ENCODE measurements at regions not wholly inside any gene's neighbourhood (a gene's known extent, or its start where the extent isn't known, plus 50 kb on each side); places are given as distances from the start of the nearest gene placed in this dataset.

DNA sequence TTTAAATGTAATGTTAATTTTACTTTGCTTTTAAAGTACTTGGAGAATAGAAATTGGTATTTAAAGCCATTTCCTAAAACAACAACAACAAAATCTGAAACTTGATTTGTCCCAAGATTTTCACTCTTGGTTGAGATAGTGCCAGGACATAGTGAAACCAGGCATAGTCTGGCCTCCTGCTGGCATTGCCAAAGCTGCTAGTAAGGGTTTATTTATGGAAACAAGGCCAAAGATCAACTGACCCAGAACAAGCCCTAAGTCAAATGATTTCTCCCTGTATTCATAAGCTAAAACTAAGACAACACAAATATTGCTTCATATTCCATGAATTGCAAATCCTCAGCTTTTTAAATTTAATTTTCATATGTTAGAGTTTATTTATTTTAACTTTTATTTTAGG, 227.5 kb upstream of the FGF13 start:
- Histone ChIP-seq H3K36me3 (ENCODE audit: control insufficient read depth, insufficient read depth, low read length) (no peaks in the 10 kb centered on the region), H3K4me3 (ENCODE audit: low read depth, low read length) (no peak overlapping the region), H3K27me3 (ENCODE audit: control insufficient read depth, insufficient read depth, low read length) (no peaks in the 10 kb centered on the region)
- FAIRE-seq: no peak
- TF ChIP-seq, protein P1, sequence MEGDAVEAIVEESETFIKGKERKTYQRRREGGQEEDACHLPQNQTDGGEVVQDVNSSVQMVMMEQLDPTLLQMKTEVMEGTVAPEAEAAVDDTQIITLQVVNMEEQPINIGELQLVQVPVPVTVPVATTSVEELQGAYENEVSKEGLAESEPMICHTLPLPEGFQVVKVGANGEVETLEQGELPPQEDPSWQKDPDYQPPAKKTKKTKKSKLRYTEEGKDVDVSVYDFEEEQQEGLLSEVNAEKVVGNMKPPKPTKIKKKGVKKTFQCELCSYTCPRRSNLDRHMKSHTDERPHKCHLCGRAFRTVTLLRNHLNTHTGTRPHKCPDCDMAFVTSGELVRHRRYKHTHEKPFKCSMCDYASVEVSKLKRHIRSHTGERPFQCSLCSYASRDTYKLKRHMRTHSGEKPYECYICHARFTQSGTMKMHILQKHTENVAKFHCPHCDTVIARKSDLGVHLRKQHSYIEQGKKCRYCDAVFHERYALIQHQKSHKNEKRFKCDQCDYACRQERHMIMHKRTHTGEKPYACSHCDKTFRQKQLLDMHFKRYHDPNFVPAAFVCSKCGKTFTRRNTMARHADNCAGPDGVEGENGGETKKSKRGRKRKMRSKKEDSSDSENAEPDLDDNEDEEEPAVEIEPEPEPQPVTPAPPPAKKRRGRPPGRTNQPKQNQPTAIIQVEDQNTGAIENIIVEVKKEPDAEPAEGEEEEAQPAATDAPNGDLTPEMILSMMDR (IDR thresholded peaks at IDR 0.05; ENCODE audit: insufficient read depth, low read length, severe bottlenecking): no peak
- DNase-seq (ENCODE audit: low read depth): no peak

DNA sequence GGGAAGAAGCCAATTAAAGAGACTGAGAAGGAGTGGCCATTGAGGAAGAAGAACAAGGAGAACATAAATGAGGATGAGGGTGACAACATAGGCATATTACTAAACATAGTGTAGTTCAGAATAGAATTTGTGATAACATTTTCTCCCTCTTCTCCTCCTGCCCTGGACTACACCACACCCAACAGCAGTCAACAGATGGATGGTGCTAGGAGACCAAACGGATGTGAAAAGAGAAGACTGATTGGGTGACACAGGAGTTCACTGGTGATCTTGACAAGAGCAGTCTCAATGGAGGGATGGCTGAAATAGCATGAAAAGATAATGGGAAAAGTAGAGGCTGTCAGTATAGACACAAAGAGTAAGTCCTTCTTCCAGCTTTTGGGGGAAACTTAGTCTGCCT, 226.5 kb upstream of the FGF13 start:
- TF ChIP-seq, protein P1 (IDR thresholded peaks at IDR 0.05; ENCODE audit: insufficient read depth, low read length, severe bottlenecking): no peak
- FAIRE-seq (no peak), DNase-seq (ENCODE audit: low read depth) (no peak)
- Histone ChIP-seq H3K36me3 (ENCODE audit: control insufficient read depth, insufficient read depth, low read length) (no peaks in the 10 kb centered on the region), H3K27me3 (ENCODE audit: control insufficient read depth, insufficient read depth, low read length) (no peaks in the 10 kb centered on the region), H3K4me3 (ENCODE audit: low read depth, low read length) (no peak overlapping the region)

DNA sequence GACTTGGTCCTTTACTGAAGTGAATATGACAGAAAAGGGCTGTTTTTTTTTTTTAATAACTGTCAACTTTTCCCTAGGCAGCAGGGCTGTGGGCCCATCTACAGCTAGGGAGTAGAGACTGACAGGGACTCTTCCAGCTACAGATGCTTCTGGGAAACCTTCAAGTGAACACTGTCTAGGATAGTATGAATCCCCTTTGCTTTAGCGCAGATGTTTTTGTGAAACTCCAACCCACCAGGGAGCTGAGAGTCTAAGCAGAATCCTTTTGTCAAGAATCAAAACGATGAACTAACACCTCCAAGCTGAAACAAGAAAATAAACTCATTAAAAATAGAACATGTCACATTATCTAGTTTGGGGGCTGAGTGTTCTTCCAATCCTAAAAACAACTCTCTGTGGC, 219.7 kb upstream of the FGF13 start:
- H3K4me3 ChIP-seq (ENCODE audit: low read depth, low read length): no peak overlapping the region
- DNase-seq (ENCODE audit: low read depth) (no peak), FAIRE-seq (no peak)
- H3K27me3 ChIP-seq (ENCODE audit: control insufficient read depth, insufficient read depth, low read length): no peaks in the 10 kb centered on the region
- TF ChIP-seq, protein P1 (IDR thresholded peaks at IDR 0.05; ENCODE audit: insufficient read depth, low read length, severe bottlenecking): no peak
- H3K36me3 ChIP-seq (ENCODE audit: control insufficient read depth, insufficient read depth, low read length): no peaks in the 10 kb centered on the region

DNA sequence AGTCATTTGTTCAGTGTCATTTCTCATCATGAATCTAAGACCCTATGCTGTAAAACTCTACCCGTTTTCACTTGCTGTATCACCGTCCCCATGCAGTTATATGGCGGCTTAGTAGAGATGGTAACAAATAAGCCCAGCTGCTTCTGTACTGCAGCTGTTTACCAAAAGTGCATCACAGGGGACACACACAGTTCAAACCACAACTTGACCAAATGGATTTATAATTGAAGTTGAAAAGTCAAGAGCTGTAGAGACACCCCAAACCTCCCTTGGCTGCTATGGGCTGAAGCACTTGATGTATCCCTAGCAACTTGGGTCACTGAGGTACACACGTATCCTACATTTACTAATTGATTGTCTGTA, 219.0 kb upstream of the FGF13 start:
- TF ChIP-seq, protein P1 (IDR thresholded peaks at IDR 0.05; ENCODE audit: insufficient read depth, low read length, severe bottlenecking): no peak
- no peak overlapping the region for H3K4me3 ChIP-seq (ENCODE audit: low read depth, low read length)
- FAIRE-seq (no peak), DNase-seq (ENCODE audit: low read depth) (no peak)
- no peaks in the 10 kb centered on the region for H3K27me3 ChIP-seq (ENCODE audit: control insufficient read depth, insufficient read depth, low read length)
- no peaks in the 10 kb centered on the region for H3K36me3 ChIP-seq (ENCODE audit: control insufficient read depth, insufficient read depth, low read length)

DNA sequence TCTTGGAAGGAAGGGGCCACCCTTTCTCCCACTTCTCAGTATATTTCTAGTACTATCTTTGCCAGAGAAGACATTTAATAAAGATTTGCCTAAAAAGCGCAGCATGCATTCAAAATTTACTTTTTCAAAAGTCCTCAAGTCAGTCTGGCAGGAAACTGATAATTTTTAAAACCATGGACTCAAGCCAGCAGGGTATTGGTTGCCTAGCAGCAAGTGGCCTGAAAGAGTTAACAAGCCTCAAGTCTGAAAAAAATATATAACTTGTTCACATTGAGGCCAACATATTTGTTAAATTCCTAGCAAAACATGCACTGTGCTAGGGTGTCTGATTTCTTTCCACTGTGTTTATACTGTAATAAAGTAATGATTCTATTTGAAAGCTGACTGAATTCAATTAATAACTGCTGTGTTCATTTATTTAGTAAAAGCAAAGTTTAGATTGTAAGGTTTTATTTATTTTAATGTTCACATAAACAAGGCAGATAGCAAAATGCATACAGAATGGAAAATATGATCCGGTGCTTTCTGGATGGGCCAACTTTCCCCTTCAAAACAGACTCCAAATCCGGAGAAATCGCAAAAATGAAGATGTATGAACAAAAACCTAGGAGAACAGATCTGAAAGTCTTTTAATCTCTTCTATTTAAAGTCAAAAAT, 218.5 kb upstream of the FGF13 start:
- DNase-seq (ENCODE audit: low read depth) (no peak), FAIRE-seq (no peak)
- TF ChIP-seq, protein P1 (IDR thresholded peaks at IDR 0.05; ENCODE audit: insufficient read depth, low read length, severe bottlenecking): no peak
- Histone ChIP-seq H3K27me3 (ENCODE audit: control insufficient read depth, insufficient read depth, low read length) (no peaks in the 10 kb centered on the region), H3K36me3 (ENCODE audit: control insufficient read depth, insufficient read depth, low read length) (no peaks in the 10 kb centered on the region), H3K4me3 (ENCODE audit: low read depth, low read length) (no peak overlapping the region)

Measured in bronchial epithelial cell (primary cell).